Ectodermal cell (in vitro differentiated cells): ENCODE measurements at regions not wholly inside any gene's neighbourhood (a gene's known extent, or its start where the extent isn't known, plus 50 kb on each side); places are given as distances from the start of the nearest gene placed in this dataset.

Experiments
- H3K27ac ChIP-seq: 2 replicates; pipeline ENCODE4 v1.7.0; 2013; ENCODE audit warnings: mild to moderate bottlenecking, low read depth, low read length; ENCODE audit not compliant: insufficient read depth, poor library complexity, severe bottlenecking
- H3K27me3 ChIP-seq: 2 replicates; pipeline ENCODE4 v1.7.0; 2013; ENCODE audit warnings: mild to moderate bottlenecking, low read length; ENCODE audit not compliant: insufficient read depth, control insufficient read depth, poor library complexity, severe bottlenecking
- H3K36me3 ChIP-seq: one replicate; pipeline ENCODE4 v1.7.0; 2013; ENCODE audit warnings: low read length; ENCODE audit not compliant: control insufficient read depth, insufficient read depth
- H3K4me1 ChIP-seq: one replicate; pipeline ENCODE4 v1.7.0; 2013; ENCODE audit warnings: low read length; ENCODE audit not compliant: control insufficient read depth, insufficient read depth
- H3K4me3 ChIP-seq: 2 replicates; pipeline ENCODE4 v1.7.0; 2013; ENCODE audit warnings: low read depth, low read length, control low read depth; ENCODE audit not compliant: insufficient read depth
- H3K9me3 ChIP-seq: 2 replicates; pipeline ENCODE4 v1.7.0; 2013; ENCODE audit warnings: mild to moderate bottlenecking, low read length, moderate library complexity; ENCODE audit not compliant: control insufficient read depth
- WGBS, 2 experiments: methylation state at CpG; one replicate each; pipeline ENCODE4 v1.1.7; 2013; ENCODE audit warnings: missing lambda C conversion rate in 2 of 2; 5-methylcytosine and 5-hydroxymethylcytosine counted together

DNA sequence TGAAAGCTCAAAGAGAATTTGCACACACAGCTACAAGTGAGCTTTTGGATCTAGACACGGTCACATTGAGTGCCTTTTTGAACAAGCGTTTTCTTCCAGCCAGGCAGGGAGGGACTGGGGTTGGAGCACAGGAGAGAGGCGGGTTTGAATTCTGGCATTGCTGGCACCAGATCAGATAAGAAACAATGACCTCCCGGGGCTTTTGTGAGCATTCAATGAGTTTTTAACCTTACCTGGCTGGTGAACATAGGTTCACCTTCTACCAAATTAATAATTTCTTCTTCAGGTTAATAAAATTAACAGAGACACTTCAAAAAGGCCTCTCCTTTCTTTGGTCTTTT is 312.9 kb upstream of the MSX2 start:
- Histone ChIP-seq H3K27me3 (no peaks in the 10 kb centered on the region), H3K4me1 (no peaks in the 10 kb centered on the region), H3K4me3 (no peak overlapping the region), H3K27ac (no peak overlapping the region), H3K36me3 (no peaks in the 10 kb centered on the region), H3K9me3 (no peaks in the 10 kb centered on the region)
- WGBS, 2 experiments = 77 to 80% methylated on average over 4 of the region's 4 CpGs

DNA sequence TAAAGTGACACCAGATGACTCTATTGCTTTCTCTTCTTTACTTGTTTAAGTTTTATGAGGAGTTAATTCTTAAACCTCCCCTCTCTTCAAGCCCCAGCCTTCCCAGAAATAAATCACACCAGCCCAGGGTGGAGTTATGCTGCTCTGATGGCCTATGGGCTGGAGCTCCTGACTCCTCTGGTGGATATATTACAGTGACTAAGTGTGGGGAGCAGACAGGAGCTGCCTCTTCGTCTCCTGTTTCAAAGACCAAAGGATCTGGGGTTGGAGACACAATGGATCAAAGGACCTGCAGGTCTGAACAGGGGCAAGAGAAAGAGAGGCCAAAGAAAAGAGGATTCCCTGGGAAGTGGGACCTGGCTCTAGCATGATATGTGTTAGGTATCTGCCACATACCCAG is 312.0 kb upstream of the MSX2 start:
- no peaks in the 10 kb centered on the region for H3K36me3 ChIP-seq
- no peaks in the 10 kb centered on the region for H3K9me3 ChIP-seq
- no peaks in the 10 kb centered on the region for H3K4me1 ChIP-seq
- H3K4me3 ChIP-seq = no peak overlapping the region
- 27 to 40% methylated on average over 1 of the region's 1 CpG for WGBS, 2 experiments
- no peak overlapping the region for H3K27ac ChIP-seq
- no peaks in the 10 kb centered on the region for H3K27me3 ChIP-seq

DNA sequence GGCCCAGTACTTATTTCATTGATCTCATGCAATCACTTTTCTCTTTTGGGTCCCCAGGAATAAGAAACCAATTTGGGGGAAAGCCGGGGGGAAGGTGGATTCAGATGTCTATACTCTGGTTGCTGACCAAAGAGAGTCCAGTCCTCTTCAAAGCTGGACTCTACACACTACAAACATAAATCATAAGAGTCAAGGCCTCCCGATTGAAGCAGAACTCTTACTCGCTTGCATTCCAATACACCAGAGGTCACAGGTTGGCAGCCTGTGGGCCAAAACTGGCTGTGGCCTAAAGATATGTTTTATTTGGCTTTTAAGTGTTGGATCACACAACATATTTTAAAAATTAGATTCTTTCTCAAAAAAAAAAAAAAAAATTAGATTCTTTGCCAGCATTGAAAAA is 311.4 kb upstream of the MSX2 start:
- H3K36me3 ChIP-seq = no peaks in the 10 kb centered on the region
- H3K27me3 ChIP-seq = no peaks in the 10 kb centered on the region
- no peak overlapping the region for H3K27ac ChIP-seq
- H3K4me1 ChIP-seq = no peaks in the 10 kb centered on the region
- no peak overlapping the region for H3K4me3 ChIP-seq
- H3K9me3 ChIP-seq = no peaks in the 10 kb centered on the region
- 89 to 94% methylated on average over 3 of the region's 3 CpGs for WGBS, 2 experiments

DNA sequence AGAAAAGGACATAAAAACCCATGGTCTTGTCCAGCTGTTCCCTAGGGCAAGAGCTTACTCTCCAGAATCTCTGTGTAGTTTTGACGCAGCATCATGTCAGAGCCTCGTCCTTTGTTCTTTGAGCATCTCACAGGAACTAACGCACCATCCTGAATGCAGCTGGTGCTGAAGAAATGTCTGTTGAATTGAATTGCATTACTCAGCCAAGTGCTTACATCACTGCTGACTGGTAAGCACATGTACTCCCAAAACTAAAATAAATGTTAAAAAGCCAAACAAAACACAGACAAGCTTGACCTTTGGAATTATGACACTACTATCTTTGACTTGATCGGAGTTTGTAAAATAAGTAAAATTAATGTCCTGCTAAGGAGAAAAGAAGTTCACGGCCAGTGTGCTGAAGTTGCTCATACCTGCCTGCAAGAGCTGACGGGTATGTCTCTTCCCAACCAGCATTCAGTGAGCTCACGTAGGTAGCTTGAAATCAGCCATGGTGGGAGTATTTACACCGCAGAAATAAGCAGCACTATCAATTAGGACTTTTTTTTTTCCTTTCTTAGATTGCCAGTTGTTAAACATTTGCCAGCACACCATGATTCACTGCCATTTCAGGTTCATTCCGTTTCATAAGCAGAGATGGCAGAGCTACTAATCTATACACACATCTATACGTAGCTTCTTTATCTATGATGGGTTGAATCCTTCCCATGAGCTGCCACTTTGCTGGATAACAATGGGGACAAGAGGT is 310.6 kb upstream of the MSX2 start:
- H3K36me3 ChIP-seq = no peaks in the 10 kb centered on the region
- no peaks in the 10 kb centered on the region for H3K27me3 ChIP-seq
- H3K4me1 ChIP-seq = no peaks in the 10 kb centered on the region
- WGBS, 2 experiments = 92 to 96% methylated on average over 10 of the region's 10 CpGs
- no peak overlapping the region for H3K27ac ChIP-seq
- no peaks in the 10 kb centered on the region for H3K9me3 ChIP-seq
- H3K4me3 ChIP-seq = no peak overlapping the region

DNA sequence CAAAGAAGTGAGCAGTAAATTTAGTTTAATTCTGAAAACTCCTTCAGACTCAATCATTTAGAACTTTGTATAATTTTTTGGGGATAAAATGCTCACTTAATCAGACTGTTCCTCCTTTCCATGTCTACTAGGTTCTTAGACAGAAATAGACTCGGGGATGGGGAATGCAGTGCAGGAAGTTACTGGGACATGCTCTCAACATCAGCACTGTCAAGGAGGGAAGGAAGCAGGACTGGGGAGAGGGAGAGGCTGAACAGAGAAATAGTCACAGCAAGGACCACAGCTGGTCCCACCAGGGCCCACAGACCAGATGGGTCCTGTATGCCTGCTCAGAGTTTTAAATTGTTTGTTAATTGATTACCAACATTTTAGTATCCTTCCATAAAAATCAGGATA is 310.1 kb upstream of the MSX2 start:
- no peak overlapping the region for H3K27ac ChIP-seq
- no peak overlapping the region for H3K4me3 ChIP-seq
- 88% methylated on average over 1 of the region's 1 CpG for WGBS, 2 experiments
- no peaks in the 10 kb centered on the region for H3K27me3 ChIP-seq
- no peaks in the 10 kb centered on the region for H3K4me1 ChIP-seq
- H3K36me3 ChIP-seq = no peaks in the 10 kb centered on the region
- H3K9me3 ChIP-seq = no peaks in the 10 kb centered on the region

DNA sequence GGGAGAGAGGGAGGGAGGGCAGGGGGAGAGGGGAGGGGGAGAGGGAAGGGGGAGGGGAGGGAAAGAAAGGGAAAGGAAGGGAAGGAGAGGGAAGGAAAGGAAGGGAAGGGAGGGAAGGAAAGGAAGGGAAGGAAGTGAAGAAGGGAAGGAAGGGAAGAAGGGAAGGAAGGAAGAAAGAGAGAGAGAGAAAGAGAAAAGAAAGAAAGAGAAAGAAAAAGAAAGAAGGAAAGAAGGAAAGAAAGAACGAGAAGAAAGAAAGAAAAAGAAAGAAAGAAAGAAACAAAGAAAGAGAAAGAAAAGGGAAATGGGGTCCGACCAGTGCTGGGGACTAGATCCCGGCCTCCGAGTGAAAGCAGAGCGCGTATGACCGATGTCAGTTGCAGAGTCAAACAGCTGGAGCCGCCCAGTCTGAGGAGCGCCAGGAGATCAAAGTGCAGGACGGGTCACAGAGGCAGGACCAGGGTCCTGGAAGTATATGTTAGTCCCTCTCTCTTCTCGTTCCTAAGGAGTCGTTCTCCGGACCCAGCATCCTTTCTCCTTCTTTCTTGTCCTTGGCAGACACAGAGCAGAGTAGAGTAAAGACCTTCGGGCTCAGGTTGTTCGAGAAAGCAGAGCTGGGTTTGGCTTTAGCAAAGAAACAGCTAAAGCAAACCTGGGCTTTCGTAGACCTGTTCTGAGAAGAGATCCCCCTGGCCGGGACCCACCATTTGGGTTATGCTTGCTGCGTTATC is 305.4 kb upstream of the MSX2 start:
- WGBS, 2 experiments = 5% methylated on average over 18 of the region's 18 CpGs
- no peak overlapping the region for H3K27ac ChIP-seq
- no peaks in the 10 kb centered on the region for H3K9me3 ChIP-seq
- H3K36me3 ChIP-seq = no peaks in the 10 kb centered on the region
- H3K27me3 ChIP-seq = no peaks in the 10 kb centered on the region
- no peaks in the 10 kb centered on the region for H3K4me1 ChIP-seq
- H3K4me3 ChIP-seq = peak overlapping the region; percentile 29

DNA sequence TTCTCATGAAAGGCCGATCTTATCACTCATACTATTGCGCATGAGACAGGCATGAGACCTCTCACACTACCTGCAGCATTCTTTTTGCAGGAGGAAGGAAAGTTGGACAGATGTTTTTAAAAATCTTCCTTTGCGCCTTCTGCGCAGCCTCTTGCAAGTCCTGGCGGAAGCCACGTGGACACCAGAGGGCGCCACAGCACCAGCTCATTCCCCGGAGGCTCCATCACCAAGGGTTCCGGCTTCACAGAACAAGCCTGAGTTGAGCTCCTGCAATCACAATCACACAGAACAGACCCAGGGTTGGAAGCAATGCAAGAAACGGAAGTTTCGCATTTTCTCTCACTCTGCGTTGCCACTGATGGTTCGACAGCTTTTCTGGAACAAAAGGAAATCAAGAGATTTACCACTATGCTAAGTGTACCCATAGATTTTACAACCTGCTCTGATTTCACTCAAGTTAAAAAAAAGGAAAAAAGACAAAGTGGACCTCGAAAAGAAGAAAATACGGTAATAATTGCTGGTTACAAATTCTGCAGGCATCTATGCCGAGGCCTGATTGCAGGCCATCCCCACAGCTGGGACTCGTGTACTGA is 304.7 kb upstream of the MSX2 start:
- no peak overlapping the region for H3K27ac ChIP-seq
- no peaks in the 10 kb centered on the region for H3K9me3 ChIP-seq
- H3K4me1 ChIP-seq = no peaks in the 10 kb centered on the region
- H3K36me3 ChIP-seq = no peaks in the 10 kb centered on the region
- H3K4me3 ChIP-seq = peak overlapping the region; percentile 29
- no peaks in the 10 kb centered on the region for H3K27me3 ChIP-seq
- 24% methylated on average over 17 of the region's 17 CpGs for WGBS, 2 experiments

DNA sequence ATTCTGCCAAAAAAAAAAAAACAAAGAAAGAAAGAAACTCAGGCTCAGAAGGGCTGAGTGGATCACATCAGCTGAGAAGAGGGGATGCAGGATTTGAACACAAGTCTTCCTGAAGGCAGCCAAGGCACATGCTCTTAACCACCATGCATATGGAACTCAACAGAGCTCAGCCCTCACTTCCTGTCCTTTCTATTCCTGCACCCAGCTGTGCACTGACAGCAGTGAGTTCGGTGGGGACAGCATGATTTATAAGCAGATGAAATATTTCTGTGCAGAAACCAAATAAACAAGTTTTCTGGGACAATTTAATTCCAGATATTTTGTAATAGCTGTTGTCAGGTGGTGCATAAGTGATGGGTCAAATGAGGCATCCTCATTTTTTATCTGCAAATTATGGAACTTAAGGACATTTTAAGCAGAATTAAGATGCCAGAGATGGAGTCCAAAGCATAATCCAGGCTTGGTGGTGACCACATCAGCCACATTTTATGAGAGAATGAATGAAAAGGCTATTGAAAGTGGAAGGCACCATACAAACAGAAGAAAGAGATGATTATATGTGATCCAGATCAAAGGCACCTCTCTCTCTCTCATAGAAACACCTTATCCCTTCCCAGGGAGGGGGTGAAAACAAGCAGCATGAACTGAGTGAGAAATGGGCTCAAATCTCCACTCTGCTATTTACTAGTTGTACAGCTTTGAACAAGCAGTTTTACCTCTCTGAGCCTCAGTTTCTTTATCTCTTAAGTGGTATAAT is 303.6 kb upstream of the MSX2 start:
- 67 to 83% methylated on average over 1 of the region's 1 CpG for WGBS, 2 experiments
- no peaks in the 10 kb centered on the region for H3K27me3 ChIP-seq
- no peak overlapping the region for H3K4me3 ChIP-seq
- H3K36me3 ChIP-seq = no peaks in the 10 kb centered on the region
- no peak overlapping the region for H3K27ac ChIP-seq
- no peaks in the 10 kb centered on the region for H3K9me3 ChIP-seq
- H3K4me1 ChIP-seq = peaks cover 9% of the 10 kb centered on the region

DNA sequence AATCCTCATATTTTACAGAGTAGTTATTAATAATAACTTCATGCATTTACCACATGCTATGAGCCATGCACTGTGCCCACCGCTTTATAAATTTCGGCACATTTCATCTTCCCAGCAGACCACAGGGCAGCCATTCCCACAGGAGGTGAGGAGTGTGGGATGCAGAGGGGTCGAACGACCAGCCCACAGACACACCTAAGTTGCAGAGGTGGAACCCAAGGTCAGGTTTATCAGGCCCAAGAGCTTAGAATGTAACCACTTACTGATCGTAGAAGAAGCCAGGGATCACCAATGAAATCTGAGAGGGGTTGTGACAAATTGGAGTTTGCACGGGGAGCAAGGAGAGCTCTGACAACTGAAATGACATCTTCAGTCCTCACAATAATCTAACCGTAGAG is 303.0 kb upstream of the MSX2 start:
- H3K4me3 ChIP-seq = no peak overlapping the region
- no peak overlapping the region for H3K27ac ChIP-seq
- 83 to 84% methylated on average over 7 of the region's 7 CpGs for WGBS, 2 experiments
- H3K36me3 ChIP-seq = no peaks in the 10 kb centered on the region
- H3K9me3 ChIP-seq = no peaks in the 10 kb centered on the region
- H3K27me3 ChIP-seq = no peaks in the 10 kb centered on the region
- peaks cover 11% of the 10 kb centered on the region for H3K4me1 ChIP-seq

DNA sequence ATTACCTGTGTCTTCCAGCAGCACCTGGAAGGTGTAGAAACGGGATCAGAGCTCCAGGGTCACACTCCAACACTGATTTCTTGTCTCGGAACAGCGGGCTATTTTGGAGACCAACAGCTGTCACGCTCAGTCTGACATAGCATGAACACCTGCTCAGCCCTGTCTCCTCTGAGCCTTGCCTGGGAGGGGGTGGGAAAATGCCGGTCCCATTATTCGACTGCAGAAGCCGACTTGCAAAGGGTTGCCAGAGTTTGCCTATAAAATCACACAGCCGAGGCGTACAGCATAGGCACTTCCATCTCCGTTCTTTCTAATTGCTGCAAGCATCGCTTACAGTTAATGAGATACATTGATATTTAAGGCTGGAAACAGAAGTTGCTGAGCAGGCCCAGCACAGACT is 300.8 kb upstream of the MSX2 start:
- WGBS, 2 experiments = 88 to 91% methylated on average over 11 of the region's 11 CpGs
- H3K4me3 ChIP-seq = no peak overlapping the region
- peaks cover 11% of the 10 kb centered on the region for H3K4me1 ChIP-seq
- H3K27ac ChIP-seq = no peak overlapping the region
- H3K36me3 ChIP-seq = no peaks in the 10 kb centered on the region
- H3K27me3 ChIP-seq = no peaks in the 10 kb centered on the region
- H3K9me3 ChIP-seq = no peaks in the 10 kb centered on the region
